HG03469 (cell line): ENCODE measurements at regions not wholly inside any gene's neighbourhood (a gene's known extent, or its start where the extent isn't known, plus 50 kb on each side); places are given as distances from the start of the nearest gene placed in this dataset.
A peak's percentile ranks its signal among the peaks of the same experiment; 100 is the strongest.

ENCODE experiments used
- ATAC-seq: cut with Tn5 transposase; IDR thresholded peaks from one replicate; pipeline ENCODE4 v1.9.1; 2021; ENCODE audit warnings: mild to moderate bottlenecking, moderate library complexity, moderate number of reproducible peaks; ENCODE audit not compliant: unreplicated experiment

DNA sequence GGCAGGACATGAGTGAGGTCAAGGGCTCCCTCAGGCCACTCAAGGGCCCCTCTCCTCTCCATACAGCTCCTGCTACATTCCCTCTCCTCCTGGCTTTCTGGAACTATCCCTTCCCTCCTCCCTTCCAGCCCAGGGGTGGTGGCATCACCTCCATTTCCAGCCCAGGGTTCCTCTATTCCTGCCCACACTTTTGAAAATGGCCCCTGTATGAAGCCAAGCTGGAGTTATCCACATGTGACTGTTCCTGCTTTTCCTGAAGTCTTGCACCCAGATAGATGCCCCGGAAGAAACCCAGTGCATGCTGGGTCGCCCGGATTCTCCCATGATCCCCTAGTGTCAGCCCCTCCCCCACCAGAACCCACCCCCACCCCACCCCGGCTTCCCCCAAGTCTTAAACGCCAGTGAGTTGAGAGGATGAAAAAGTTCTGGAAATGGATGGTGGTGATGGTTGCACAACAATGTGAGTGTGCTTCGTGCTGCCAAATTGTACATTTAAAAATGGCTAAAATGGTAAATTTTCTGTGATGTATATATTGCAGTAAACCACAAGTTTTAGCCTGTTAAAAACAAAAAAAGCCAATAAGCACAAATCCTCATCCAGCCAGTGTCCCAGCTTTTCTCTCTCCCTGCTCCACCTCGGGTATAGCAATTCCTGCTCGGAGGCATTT is 136.9 kb downstream of the SCARB1 start:
- ATAC-seq: no peak

GRCh38 chr12:124725597-124726237 is 137.9 kb downstream of the SCARB1 start:
- ATAC-seq: no peak

- ATAC-seq: no peak
Measured at GRCh38 chr12:124725099-124725498, 138.6 kb downstream of the SCARB1 start.

- no peak for ATAC-seq
Measured at GRCh38 chr12:124722878-124723277, 140.8 kb downstream of the SCARB1 start.

- ATAC-seq: no peak
Measured at GRCh38 chr12:124721501-124722162, 142.0 kb downstream of the SCARB1 start.

DNA sequence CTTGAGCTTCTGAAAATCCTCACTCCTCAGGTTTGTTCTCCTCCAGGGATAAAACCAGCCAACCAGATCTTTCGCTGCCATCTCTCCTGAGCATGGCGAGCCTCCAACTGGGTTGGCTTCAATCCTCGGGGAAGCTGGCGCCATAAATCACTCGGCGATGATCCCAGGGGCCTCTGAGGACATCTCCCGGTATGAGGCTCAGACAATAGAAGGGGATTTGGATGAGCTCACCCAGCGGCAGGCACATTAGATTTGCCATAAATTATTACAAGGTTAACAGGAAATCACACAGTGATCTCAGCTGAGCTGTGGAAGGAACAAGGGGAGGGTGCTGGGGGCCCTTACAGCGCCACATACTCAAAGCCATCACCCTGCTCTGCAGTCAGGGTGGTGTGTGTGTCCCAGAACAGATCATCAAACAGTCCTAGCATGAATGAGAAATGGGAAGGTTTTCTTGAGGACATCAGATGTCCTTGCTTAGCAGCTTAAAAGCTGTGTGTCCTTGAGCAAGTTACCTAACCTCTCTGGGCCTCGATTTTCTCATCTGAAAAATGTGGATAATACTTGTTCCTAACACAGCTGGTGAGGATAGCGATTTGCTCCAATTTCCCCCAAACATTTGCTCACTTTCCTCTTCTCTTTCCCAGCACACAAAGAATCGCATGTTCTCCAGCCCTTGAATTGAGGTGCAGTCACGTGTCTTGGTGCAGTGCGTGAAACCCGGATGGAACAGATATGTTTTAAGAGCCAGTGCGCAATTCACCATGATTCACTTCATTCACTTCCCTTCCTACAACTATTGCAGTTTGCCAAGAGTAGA is 142.8 kb downstream of the SCARB1 start:
- no peak for ATAC-seq

GRCh38 chr12:124720004-124720680 is 143.5 kb downstream of the SCARB1 start:
- no peak for ATAC-seq

DNA sequence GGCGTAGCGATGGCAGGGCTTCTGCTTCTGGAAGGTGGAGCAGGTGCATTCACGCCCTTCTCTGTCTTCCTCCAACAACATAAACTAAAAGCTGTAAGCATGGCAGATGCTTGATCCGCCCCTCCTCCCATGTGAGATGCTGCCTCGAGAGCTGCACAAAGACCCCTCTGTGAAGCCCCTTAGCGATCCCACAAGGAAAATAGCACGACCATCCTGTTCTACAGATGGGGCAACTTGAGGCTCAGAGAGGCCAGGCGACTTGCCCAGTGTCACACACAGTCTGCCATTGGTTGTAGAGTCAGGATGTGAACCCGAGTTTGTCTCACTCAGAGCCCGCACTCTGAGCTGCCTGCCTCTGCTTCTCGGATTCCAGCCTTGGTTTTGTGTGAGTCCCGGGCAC is 144.4 kb downstream of the SCARB1 start:
- ATAC-seq: no peak

GRCh38 chr12:124718458-124718857 is 145.2 kb downstream of the SCARB1 start:
- no peak for ATAC-seq

GRCh38 chr12:124718036-124718435 is 145.6 kb downstream of the SCARB1 start:
- no peak for ATAC-seq

DNA sequence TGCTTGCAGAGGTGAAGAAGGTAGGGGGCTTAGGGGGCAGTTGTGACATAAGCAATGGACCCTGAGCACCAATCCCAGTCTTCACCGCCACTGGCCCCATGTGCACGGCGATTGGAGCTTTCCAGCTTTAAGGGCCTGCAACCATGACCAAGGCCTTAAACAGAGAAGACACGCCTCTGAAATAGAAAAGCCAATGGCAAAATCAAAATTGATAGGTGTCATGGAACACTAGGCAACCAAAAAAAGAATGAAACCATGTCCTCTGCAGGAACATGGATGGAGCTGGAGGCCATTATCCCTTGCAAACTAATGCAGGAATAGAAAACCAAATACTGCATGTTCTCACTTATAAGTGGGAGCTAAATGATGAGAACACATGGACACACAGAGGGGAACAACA is 146.3 kb downstream of the SCARB1 start:
- no peak for ATAC-seq

DNA sequence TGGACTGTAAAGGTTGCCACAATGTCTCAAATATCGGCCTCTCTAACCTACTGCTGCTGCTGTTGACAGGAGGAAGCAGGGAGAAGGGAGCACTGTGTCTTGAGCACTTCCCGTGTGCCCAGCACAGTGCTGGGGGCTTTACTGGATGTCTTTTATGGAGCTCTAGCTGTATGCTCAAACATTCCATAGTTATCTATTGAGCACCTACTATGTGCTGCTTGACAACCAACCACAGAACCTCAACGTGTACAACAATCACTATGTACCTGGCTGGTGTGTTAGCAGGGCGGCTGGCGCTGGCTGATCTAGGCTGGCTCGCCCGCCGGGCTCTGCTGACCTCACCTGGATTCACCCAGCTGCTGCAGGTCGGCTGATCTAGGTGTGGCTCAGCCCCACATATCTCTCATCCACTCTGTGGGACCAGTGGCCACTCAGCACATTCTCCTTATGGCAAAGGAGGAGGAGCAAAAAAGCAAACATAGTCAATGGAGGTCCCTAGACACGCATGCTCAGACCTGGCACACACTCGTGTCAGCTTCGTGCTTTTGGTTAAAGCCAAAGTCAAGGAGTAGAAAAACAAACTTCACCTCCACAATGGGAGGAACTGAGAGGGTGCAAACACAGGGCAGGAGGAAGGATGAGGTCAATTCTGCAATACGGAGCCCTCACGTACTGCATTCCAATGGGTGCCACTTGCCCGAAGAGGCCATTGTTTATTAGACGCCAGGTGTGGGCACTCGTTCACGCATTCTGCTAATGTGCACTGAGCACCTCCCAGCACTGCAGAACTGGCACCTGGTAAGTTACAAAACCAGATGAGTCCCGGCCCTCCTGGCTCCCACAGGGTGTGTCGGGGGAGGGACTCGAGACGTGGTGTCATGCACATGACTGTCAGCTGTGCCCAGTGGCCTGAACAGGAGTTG is 147.2 kb downstream of the SCARB1 start:
- ATAC-seq: no peak

DNA sequence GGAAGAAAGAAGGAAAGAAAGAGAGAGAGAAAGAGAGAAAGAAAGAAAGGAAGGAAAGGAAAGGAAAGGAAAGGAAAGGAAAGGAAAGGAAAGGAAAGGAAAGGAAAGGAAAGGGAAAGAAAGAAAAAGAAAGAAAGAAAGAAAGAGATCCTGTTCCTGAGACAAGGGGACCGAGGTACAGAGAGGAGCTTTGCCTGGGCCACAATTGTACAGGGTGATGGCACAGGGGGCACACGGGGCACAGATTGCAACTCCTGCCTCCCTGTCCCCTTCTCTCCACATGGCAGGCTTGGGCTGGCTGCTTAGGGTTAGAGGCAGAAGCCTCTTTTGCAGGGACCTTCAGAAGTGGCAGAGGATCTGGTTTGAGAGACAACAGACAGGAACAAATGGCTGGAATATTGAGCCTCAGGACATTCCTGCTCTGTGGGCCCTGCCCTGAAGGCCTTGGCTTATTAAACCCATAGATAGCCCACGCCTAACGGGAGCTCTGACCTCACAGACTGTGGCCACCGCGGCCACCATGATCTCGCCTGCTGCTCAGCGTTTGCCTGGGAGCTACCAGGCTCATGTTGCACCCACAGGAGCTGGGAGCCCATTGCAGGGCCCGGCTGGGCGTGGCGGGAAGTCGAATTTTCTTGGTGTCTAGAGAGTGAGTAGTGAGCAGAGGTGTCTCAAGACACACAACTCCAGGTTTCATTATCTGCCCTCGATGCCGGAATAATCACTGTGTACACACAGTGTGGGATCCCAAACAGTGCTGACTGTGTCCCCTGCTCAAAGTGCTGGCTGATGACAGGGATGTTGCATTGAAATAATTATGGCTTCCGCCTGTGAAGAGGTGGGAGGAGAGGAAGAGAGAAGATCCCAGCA is 147.9 kb upstream of the NCOR2 start:
- no peak for ATAC-seq

DNA sequence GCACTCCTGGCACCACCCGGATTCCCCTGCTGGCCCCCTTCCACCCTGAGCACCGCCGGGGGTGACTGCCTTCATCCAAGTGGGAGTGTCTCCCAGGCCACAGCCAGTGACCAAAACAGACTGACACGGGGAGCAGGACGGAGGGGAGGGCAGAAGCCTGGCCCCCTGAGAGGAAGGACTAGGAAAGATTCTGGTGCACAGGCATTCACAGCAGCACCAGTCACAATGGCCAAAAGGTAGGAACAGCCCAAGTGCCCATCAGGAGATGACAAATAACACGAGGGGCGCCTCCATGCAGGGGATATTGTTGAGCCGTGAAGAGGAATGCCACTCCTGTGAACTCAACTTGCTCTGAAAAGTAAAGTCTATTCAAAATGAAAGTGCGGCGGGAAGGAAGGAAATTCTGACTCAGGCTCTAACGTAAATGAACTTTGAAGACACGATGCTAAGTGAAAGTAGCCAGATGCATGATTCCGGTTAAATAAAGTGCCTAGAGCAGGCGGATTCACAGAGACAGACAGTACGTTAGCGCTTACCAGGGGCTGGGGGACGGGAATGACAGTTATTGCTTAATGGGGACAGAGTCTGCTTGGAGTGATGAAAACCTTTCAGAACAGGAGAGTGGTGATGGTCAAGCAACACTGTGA is 146.1 kb upstream of the NCOR2 start:
- peak; percentile 81 for ATAC-seq

GRCh38 chr12:124713041-124713435 is 145.6 kb upstream of the NCOR2 start:
- ATAC-seq: no peak

- no peak for ATAC-seq
Measured at GRCh38 chr12:124711344-124711743, 143.9 kb upstream of the NCOR2 start.

GRCh38 chr12:124709722-124710687 is 142.6 kb upstream of the NCOR2 start:
- ATAC-seq: no peak
